ENCODE measurements at regions not wholly inside any gene's neighbourhood (a gene's known extent, or its start where the extent isn't known, plus 50 kb on each side); places are given as distances from the start of the nearest gene placed in this dataset.
A peak's percentile ranks its signal among the peaks of the same experiment; 100 is the strongest.

- no peaks in the 10 kb centered on the region for H3K4me1 ChIP-seq (ENCODE audit: control insufficient read depth, insufficient read depth, low read length)
- peak; percentile 32; the same call in 1 of the 2 replicates for TF ChIP-seq ZNF548 (tag by site-specific recombination; IDR thresholded peaks at IDR 0.05)
- TF ChIP-seq REPIN1 (tag by site-specific recombination; IDR thresholded peaks at IDR 0.05; ENCODE audit: low read depth), result no peak
- no peak overlapping the region for H3K27ac ChIP-seq (ENCODE audit: extremely low read depth, low read depth, low read length)
- H3K36me3 ChIP-seq (ENCODE audit: control insufficient read depth in 2 of 2, insufficient read depth in 1 of 2, low read length in 2 of 2), result no peaks in the 10 kb centered on the region
- POLR2A ChIA-PET, result no interaction called here
- H3K4me3 ChIP-seq (ENCODE audit: low read depth, low read length), result no peak overlapping the region
- CTCF ChIA-PET, result no interaction called here
- no peaks in the 10 kb centered on the region for H3K9me3 ChIP-seq (ENCODE audit: control insufficient read depth, insufficient read depth, low read depth, low read length)
Observed at GRCh38 chr3:102068736-102069135, 219.4 kb downstream of the NFKBIZ start.

- Histone ChIP-seq H3K4me3 (ENCODE audit: low read depth, low read length) (no peak overlapping the region), H3K27ac (ENCODE audit: extremely low read depth, low read depth, low read length) (no peak overlapping the region), H3K4me1 (ENCODE audit: control insufficient read depth, insufficient read depth, low read length) (no peaks in the 10 kb centered on the region), H3K36me3 (ENCODE audit: control insufficient read depth in 2 of 2, insufficient read depth in 1 of 2, low read length in 2 of 2) (no peaks in the 10 kb centered on the region), H3K9me3 (ENCODE audit: control insufficient read depth, insufficient read depth, low read depth, low read length) (no peaks in the 10 kb centered on the region)
- ChIA-PET POLR2A (no interaction called here), CTCF (interaction anchor here (0.6 kb wide), 1 partner anchor 20 kb away, joined by 4 read pairs; no protein-coding TSS in a partner anchor)
- no peak for TF ChIP-seq ELK4 (IDR thresholded peaks at IDR 0.05; ENCODE audit: borderline replicate concordance, low read depth, low read length)
- TF ChIP-seq ZNF214 (tag by site-specific recombination; IDR thresholded peaks at IDR 0.05; ENCODE audit: borderline replicate concordance), result no peak
- TF ChIP-seq ZNF777 (tag by site-specific recombination; IDR thresholded peaks at IDR 0.05; ENCODE audit: borderline replicate concordance), result no peak
- TF ChIP-seq ZNF18 (tag by site-specific recombination; IDR thresholded peaks at IDR 0.05), result no peak
- no peak for TF ChIP-seq ZEB2 (tag by site-specific recombination; IDR thresholded peaks at IDR 0.05)
- no peak for TF ChIP-seq ZNF426 (tag by site-specific recombination; IDR thresholded peaks at IDR 0.05)
- TF ChIP-seq ZNF600 (tag by site-specific recombination; IDR thresholded peaks at IDR 0.05), result no peak
- TF ChIP-seq GLI2 (tag by site-specific recombination; IDR thresholded peaks at IDR 0.05; ENCODE audit: borderline replicate concordance, low read depth), result no peak
- TF ChIP-seq KLF17 (tag by site-specific recombination; IDR thresholded peaks at IDR 0.05), result no peak
- TF ChIP-seq ZNF311 (tag by site-specific recombination; IDR thresholded peaks at IDR 0.05; ENCODE audit: borderline replicate concordance), result no peak
- TF ChIP-seq ZNF221 (tag by site-specific recombination; IDR thresholded peaks at IDR 0.05; ENCODE audit: borderline replicate concordance), result no peak
- TF ChIP-seq ZNF449 (tag by site-specific recombination; IDR thresholded peaks at IDR 0.05), result no peak
- TF ChIP-seq OVOL3 (tag by site-specific recombination; IDR thresholded peaks at IDR 0.05), result no peak
- TF ChIP-seq ZNF776 (tag by site-specific recombination; IDR thresholded peaks at IDR 0.05; ENCODE audit: borderline replicate concordance), result no peak
- TF ChIP-seq KLF8 (tag by site-specific recombination; IDR thresholded peaks at IDR 0.05), result no peak
- no peak for TF ChIP-seq ZNF544 (tag by site-specific recombination; IDR thresholded peaks at IDR 0.05)
- TF ChIP-seq GLIS2 (tag by site-specific recombination; IDR thresholded peaks at IDR 0.05), result no peak
- no peak for TF ChIP-seq ZNF529 (tag by site-specific recombination; IDR thresholded peaks at IDR 0.05; ENCODE audit: insufficient replicate concordance)
Observed at GRCh38 chr3:102069211-102069662, 219.9 kb downstream of the NFKBIZ start.

All from HEK293 (cell line).